ENCODE measurements at regions not wholly inside any gene's neighbourhood (a gene's known extent, or its start where the extent isn't known, plus 50 kb on each side); places are given as distances from the start of the nearest gene placed in this dataset.

GRCh38 chrX:14228611-14229010 is 198.9 kb upstream of the GEMIN8 start:
- no peaks in the 10 kb centered on the region for H3K36me3 Mint-ChIP-seq (ENCODE audit: low read depth)
- TF ChIP-seq CTCF (IDR thresholded peaks at IDR 0.05), result no peak
- no peak overlapping the region for H3K27ac Mint-ChIP-seq
- no peak for DNase-seq
- no peaks in the 10 kb centered on the region; the same call in 1 of the 2 replicates for H3K9me3 Mint-ChIP-seq
- no peaks in the 10 kb centered on the region for H3K4me1 Mint-ChIP-seq (ENCODE audit: low read depth)
- no peaks in the 10 kb centered on the region for H3K27me3 Mint-ChIP-seq (ENCODE audit: insufficient read depth)
- no peak overlapping the region for H3K4me3 Mint-ChIP-seq

DNA sequence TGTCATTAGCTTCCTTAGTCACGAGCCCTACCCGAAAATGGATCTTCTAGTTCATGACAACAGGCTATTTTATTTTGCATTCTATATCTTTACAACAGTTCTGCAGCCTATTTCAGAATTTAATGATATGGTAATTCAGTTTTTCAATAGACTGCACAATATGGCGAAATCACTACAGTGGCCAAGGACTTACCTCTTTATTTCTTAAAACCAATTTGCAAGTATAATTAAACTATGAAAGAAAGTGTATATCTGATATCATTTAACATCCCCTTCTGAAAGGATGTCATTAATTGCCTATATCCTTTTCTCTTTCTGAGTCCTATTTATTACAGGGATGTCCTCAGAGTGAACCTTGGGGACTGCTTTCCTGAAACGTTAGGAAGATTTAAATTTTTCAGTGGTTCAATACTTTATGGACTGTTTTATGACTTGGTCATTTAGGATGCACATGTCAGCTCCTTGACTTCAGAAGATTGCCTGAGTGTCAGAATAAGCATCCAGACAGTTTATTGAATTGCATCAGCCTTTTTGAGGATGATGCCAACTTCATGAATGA is 190.8 kb upstream of the GEMIN8 start:
- Mint-ChIP-seq H3K4me3 (no peak overlapping the region), H3K36me3 (ENCODE audit: low read depth) (no peaks in the 10 kb centered on the region), H3K27me3 (ENCODE audit: insufficient read depth) (no peaks in the 10 kb centered on the region), H3K4me1 (ENCODE audit: low read depth) (no peaks in the 10 kb centered on the region), H3K9me3 (peaks cover 6% of the 10 kb centered on the region), H3K27ac (no peak overlapping the region)
- TF ChIP-seq CTCF (IDR thresholded peaks at IDR 0.05), result no peak
- DNase-seq, result no peak

GRCh38 chrX:14209034-14209433 is 179.3 kb upstream of the GEMIN8 start:
- H3K36me3 Mint-ChIP-seq (ENCODE audit: low read depth), result no peaks in the 10 kb centered on the region
- H3K27me3 Mint-ChIP-seq (ENCODE audit: insufficient read depth), result no peaks in the 10 kb centered on the region
- no peak overlapping the region for H3K4me3 Mint-ChIP-seq
- H3K27ac Mint-ChIP-seq, result no peak overlapping the region
- H3K9me3 Mint-ChIP-seq, result peaks cover 27% of the 10 kb centered on the region
- TF ChIP-seq CTCF (IDR thresholded peaks at IDR 0.05), result no peak
- DNase-seq, result no peak
- no peaks in the 10 kb centered on the region for H3K4me1 Mint-ChIP-seq (ENCODE audit: low read depth)

DNA sequence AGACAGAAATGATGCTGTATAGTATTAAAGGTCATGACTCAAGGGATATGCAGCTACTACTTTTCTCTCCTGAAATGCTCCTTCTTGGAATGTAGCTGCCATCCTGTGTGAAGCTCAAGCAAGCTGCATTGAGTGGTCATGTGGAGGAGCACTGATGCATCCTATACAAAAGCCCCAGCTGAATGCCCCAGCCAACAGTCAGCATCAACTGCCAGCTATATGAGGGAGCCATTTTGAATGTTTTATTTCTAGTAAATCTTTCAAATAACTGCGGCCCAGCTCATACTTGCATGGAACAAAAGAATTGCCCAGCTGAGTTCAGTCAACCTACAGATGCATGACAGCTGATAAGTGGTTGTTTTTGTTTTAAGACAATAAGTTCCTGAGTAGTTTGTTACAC is 165.0 kb upstream of the GEMIN8 start:
- no peak for TF ChIP-seq CTCF (IDR thresholded peaks at IDR 0.05)
- no peaks in the 10 kb centered on the region for H3K36me3 Mint-ChIP-seq (ENCODE audit: low read depth)
- H3K27me3 Mint-ChIP-seq (ENCODE audit: insufficient read depth), result no peaks in the 10 kb centered on the region
- H3K9me3 Mint-ChIP-seq, result peaks cover 5% of the 10 kb centered on the region
- H3K4me3 Mint-ChIP-seq, result no peak overlapping the region
- H3K27ac Mint-ChIP-seq, result no peak overlapping the region
- no peaks in the 10 kb centered on the region for H3K4me1 Mint-ChIP-seq (ENCODE audit: low read depth)
- DNase-seq, result no peak

DNA sequence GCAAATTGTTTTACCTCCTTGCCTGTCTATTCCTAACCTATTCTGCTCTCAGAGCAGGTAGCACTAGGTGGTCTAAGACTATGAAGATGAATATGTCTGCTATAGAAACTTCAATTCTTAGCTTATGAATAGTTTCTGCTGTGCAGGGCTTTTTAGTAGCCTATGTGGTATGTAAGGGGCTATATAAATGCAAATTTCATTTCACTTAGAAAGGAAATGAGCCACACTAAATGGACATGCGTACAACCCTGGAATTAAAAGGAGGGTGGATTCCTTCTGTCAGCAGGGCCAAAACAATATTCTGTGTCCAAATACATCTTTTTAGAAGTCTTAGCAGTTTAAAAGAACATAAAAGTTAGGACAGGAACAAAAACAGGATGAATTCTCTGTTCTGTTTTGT is 163.9 kb upstream of the GEMIN8 start:
- H3K27me3 Mint-ChIP-seq (ENCODE audit: insufficient read depth), result no peaks in the 10 kb centered on the region
- no peaks in the 10 kb centered on the region for H3K4me1 Mint-ChIP-seq (ENCODE audit: low read depth)
- no peak overlapping the region for H3K27ac Mint-ChIP-seq
- DNase-seq, result no peak
- H3K9me3 Mint-ChIP-seq, result peaks cover 7% of the 10 kb centered on the region
- H3K36me3 Mint-ChIP-seq (ENCODE audit: low read depth), result no peaks in the 10 kb centered on the region
- TF ChIP-seq CTCF (IDR thresholded peaks at IDR 0.05), result no peak
- H3K4me3 Mint-ChIP-seq, result no peak overlapping the region

DNA sequence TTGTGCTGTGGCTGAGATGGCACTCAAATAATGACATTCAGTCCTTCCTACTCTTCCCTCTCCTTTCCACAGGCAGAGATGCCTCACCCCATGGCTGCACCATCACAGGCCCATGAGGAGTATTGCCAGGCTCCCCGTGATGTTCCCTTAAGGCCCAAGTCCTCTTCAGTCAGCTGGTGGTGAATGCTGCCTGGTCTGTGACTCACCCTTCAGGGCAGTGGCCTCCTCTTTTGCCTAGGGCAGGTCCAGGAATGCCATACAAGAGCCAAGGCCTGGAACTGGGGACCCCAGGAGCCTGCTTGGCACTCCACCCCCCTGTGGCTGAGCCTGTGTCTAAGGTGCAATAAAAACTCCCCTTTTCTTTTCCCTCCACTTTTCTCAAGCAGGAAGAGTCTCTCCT is 144.2 kb upstream of the GEMIN8 start:
- no peaks in the 10 kb centered on the region; the same call in 1 of the 2 replicates for H3K27me3 Mint-ChIP-seq (ENCODE audit: insufficient read depth)
- H3K4me1 Mint-ChIP-seq (ENCODE audit: low read depth), result no peaks in the 10 kb centered on the region
- DNase-seq, result no peak
- H3K36me3 Mint-ChIP-seq (ENCODE audit: low read depth), result no peaks in the 10 kb centered on the region; the same call in 1 of the 2 replicates
- no peak overlapping the region for H3K27ac Mint-ChIP-seq
- H3K9me3 Mint-ChIP-seq, result peaks cover 26% of the 10 kb centered on the region
- H3K4me3 Mint-ChIP-seq, result no peak overlapping the region
- TF ChIP-seq CTCF (IDR thresholded peaks at IDR 0.05), result no peak
